ENCODE measurements at regions not wholly inside any gene's neighbourhood (a gene's known extent, or its start where the extent isn't known, plus 50 kb on each side); places are given as distances from the start of the nearest gene placed in this dataset.

DNA sequence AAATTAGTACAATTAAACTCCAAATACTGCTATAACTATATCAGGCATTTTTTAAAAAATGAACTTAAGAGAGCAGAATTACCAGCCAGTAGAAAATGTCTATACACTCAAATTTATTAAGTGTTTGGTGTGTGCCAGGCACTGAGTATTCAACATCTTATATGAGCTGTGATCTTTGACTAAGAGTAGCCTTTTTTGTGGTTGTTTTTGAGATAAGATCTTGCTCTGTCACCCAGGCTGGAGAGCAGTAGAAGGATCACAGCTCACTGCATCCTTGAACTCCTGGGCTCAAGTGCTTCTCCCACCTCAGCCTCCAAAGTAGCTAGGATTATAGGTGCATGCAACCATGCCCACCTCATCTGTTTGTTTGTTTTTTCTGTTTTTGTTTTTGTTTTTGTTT lies 102.5 kb upstream of the CELF2 start (continued):
- TF ChIP-seq ZNF8 (CRISPR knock-in tag; IDR thresholded peaks at IDR 0.05) (no peak), RARB (CRISPR knock-in tag; IDR thresholded peaks at IDR 0.05) (no peak), ZFP3 (CRISPR knock-in tag; IDR thresholded peaks at IDR 0.05) (no peak), OSR1 (CRISPR knock-in tag; IDR thresholded peaks at IDR 0.05) (no peak), ZC3H10 (CRISPR knock-in tag; IDR thresholded peaks at IDR 0.05) (no peak), ZNF565 (CRISPR knock-in tag; conservative IDR thresholded peaks at IDR 0.05; ENCODE audit: low read depth) (no peak)
- TF ChIP-seq, protein P1, sequence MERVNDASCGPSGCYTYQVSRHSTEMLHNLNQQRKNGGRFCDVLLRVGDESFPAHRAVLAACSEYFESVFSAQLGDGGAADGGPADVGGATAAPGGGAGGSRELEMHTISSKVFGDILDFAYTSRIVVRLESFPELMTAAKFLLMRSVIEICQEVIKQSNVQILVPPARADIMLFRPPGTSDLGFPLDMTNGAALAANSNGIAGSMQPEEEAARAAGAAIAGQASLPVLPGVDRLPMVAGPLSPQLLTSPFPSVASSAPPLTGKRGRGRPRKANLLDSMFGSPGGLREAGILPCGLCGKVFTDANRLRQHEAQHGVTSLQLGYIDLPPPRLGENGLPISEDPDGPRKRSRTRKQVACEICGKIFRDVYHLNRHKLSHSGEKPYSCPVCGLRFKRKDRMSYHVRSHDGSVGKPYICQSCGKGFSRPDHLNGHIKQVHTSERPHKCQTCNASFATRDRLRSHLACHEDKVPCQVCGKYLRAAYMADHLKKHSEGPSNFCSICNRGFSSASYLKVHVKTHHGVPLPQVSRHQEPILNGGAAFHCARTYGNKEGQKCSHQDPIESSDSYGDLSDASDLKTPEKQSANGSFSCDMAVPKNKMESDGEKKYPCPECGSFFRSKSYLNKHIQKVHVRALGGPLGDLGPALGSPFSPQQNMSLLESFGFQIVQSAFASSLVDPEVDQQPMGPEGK (CRISPR knock-in tag; IDR thresholded peaks at IDR 0.05; ENCODE audit: borderline replicate concordance), result no peak

DNA sequence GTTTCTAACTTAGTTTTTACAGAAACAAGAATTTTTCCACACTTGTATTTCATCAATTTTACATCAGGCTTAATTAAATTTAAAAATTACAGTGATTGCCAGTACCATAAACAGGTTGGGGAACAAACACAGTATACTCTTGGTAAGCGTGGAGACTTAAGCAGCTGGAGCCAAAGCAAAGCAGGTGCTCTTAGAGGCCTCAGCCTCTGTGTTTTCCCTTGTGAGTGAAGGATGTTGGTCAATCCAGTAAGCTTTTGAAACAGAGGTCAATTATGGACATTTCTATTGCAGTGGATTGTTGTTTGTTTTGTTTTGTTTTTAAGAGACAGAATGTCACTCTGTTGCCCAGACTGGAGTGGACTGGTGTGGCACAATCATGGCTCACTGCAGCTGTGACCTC lies 100.6 kb upstream of the CELF2 start:
- no peak for ATAC-seq
- TF ChIP-seq, protein P1 (CRISPR knock-in tag; IDR thresholded peaks at IDR 0.05; ENCODE audit: borderline replicate concordance), result no peak
- TF ChIP-seq TCF4 (CRISPR knock-in tag; IDR thresholded peaks at IDR 0.05; ENCODE audit: borderline replicate concordance) (no peak), ZNF70 (CRISPR knock-in tag; IDR thresholded peaks at IDR 0.05) (no peak), ZC3H10 (CRISPR knock-in tag; IDR thresholded peaks at IDR 0.05) (no peak), ESRRG (CRISPR knock-in tag; IDR thresholded peaks at IDR 0.05) (no peak), ZNF8 (CRISPR knock-in tag; IDR thresholded peaks at IDR 0.05) (no peak), ARNTL (CRISPR knock-in tag; IDR thresholded peaks at IDR 0.05; ENCODE audit: borderline replicate concordance, low read depth) (no peak)
- TF ChIP-seq, protein P2, sequence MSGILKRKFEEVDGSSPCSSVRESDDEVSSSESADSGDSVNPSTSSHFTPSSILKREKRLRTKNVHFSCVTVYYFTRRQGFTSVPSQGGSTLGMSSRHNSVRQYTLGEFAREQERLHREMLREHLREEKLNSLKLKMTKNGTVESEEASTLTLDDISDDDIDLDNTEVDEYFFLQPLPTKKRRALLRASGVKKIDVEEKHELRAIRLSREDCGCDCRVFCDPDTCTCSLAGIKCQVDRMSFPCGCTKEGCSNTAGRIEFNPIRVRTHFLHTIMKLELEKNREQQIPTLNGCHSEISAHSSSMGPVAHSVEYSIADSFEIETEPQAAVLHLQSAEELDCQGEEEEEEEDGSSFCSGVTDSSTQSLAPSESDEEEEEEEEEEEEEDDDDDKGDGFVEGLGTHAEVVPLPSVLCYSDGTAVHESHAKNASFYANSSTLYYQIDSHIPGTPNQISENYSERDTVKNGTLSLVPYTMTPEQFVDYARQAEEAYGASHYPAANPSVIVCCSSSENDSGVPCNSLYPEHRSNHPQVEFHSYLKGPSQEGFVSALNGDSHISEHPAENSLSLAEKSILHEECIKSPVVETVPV (CRISPR knock-in tag; IDR thresholded peaks at IDR 0.05), result no peak

DNA sequence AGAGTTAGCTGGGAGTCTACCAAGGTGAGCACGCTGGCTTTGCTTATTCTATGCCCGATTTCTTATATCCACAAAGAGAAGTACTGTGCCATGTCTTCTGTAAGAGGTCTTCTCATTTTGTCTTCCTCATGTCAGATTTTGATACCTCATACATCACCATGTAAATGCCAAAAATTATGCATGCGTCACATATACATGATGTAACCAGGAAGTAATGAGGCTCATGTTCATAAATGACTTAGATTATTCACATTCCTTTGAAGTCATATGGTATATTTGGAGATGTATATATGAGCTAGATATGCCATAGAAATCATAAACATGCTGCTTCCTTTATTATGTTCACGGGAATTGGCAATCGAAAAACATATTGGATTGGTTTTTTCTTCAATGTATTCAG lies 97.7 kb upstream of the CELF2 start:
- no peak for ATAC-seq
- TF ChIP-seq OSR1 (CRISPR knock-in tag; IDR thresholded peaks at IDR 0.05) (no peak), TOX (CRISPR knock-in tag; IDR thresholded peaks at IDR 0.05; ENCODE audit: borderline replicate concordance) (no peak), ZFP30 (CRISPR knock-in tag; IDR thresholded peaks at IDR 0.05) (no peak), TCF4 (CRISPR knock-in tag; IDR thresholded peaks at IDR 0.05; ENCODE audit: borderline replicate concordance) (no peak), ZNF565 (CRISPR knock-in tag; conservative IDR thresholded peaks at IDR 0.05; ENCODE audit: low read depth) (no peak), ESRRG (CRISPR knock-in tag; IDR thresholded peaks at IDR 0.05) (no peak), RARB (CRISPR knock-in tag; IDR thresholded peaks at IDR 0.05) (no peak), ZNF70 (CRISPR knock-in tag; IDR thresholded peaks at IDR 0.05) (no peak), CSDC2 (CRISPR knock-in tag; IDR thresholded peaks at IDR 0.05) (no peak), ZC3H10 (CRISPR knock-in tag; IDR thresholded peaks at IDR 0.05) (no peak), ARNTL (CRISPR knock-in tag; IDR thresholded peaks at IDR 0.05; ENCODE audit: borderline replicate concordance, low read depth) (no peak)
- TF ChIP-seq, protein P1 (CRISPR knock-in tag; IDR thresholded peaks at IDR 0.05; ENCODE audit: borderline replicate concordance), result no peak
- TF ChIP-seq, protein P2 (CRISPR knock-in tag; IDR thresholded peaks at IDR 0.05), result no peak
- TF ChIP-seq, protein P3, sequence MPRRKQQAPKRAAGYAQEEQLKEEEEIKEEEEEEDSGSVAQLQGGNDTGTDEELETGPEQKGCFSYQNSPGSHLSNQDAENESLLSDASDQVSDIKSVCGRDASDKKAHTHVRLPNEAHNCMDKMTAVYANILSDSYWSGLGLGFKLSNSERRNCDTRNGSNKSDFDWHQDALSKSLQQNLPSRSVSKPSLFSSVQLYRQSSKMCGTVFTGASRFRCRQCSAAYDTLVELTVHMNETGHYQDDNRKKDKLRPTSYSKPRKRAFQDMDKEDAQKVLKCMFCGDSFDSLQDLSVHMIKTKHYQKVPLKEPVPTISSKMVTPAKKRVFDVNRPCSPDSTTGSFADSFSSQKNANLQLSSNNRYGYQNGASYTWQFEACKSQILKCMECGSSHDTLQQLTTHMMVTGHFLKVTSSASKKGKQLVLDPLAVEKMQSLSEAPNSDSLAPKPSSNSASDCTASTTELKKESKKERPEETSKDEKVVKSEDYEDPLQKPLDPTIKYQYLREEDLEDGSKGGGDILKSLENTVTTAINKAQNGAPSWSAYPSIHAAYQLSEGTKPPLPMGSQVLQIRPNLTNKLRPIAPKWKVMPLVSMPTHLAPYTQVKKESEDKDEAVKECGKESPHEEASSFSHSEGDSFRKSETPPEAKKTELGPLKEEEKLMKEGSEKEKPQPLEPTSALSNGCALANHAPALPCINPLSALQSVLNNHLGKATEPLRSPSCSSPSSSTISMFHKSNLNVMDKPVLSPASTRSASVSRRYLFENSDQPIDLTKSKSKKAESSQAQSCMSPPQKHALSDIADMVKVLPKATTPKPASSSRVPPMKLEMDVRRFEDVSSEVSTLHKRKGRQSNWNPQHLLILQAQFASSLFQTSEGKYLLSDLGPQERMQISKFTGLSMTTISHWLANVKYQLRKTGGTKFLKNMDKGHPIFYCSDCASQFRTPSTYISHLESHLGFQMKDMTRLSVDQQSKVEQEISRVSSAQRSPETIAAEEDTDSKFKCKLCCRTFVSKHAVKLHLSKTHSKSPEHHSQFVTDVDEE (CRISPR knock-in tag; IDR thresholded peaks at IDR 0.05), result no peak
- TF ChIP-seq, protein P4, sequence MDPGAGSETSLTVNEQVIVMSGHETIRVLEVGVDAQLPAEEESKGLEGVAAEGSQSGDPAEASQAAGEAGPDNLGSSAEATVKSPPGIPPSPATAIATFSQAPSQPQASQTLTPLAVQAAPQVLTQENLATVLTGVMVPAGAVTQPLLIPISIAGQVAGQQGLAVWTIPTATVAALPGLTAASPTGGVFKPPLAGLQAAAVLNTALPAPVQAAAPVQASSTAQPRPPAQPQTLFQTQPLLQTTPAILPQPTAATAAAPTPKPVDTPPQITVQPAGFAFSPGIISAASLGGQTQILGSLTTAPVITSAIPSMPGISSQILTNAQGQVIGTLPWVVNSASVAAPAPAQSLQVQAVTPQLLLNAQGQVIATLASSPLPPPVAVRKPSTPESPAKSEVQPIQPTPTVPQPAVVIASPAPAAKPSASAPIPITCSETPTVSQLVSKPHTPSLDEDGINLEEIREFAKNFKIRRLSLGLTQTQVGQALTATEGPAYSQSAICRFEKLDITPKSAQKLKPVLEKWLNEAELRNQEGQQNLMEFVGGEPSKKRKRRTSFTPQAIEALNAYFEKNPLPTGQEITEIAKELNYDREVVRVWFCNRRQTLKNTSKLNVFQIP (CRISPR knock-in tag; IDR thresholded peaks at IDR 0.05; ENCODE audit: borderline replicate concordance, low read depth), result no peak
